OCI-LY1 (cell line): ENCODE measurements at regions not wholly inside any gene's neighbourhood (a gene's known extent, or its start where the extent isn't known, plus 50 kb on each side); places are given as distances from the start of the nearest gene placed in this dataset.

Experiments
- EZH2 ChIP-seq: fragments of 200-600 bp; sonication (generic), shearing (Covaris generic); IDR thresholded peaks from 2 replicates; pipeline ENCODE4 v1.8.0; 2017; ENCODE audit warnings: borderline replicate concordance, mixed run types, mild to moderate bottlenecking, antibody characterized with exemption, low read length, moderate library complexity, mixed read lengths
- TF ChIP-seq, protein P1 (sequence below): fragments of 200-600 bp; sonication (generic), shearing (Covaris generic); IDR thresholded peaks from 2 replicates; pipeline ENCODE4 v1.5.1; 2017; ENCODE audit warnings: mild to moderate bottlenecking, antibody characterized with exemption, low read length, moderate library complexity, mixed read lengths

DNA sequence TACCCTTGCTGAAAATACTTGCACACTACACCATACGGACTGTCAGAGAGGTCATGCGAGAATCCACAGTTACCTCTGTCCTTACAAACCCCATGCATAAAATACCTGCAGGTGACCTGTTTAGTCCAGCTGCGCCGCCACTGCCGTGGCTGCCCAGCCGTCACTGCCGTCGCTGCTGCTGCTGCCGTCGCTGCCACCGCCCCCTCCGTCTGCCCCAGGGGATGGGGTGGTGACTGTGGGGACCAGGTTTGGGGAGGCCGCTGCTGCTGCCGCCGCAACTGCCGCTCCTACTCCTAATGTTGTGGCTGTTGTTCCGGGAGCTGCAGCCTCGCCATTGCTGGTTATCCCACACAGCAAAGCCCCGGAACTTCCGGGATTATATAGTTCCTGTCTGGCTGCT is 141.8 kb upstream of the ZCCHC13 start:
- TF ChIP-seq, protein P1, sequence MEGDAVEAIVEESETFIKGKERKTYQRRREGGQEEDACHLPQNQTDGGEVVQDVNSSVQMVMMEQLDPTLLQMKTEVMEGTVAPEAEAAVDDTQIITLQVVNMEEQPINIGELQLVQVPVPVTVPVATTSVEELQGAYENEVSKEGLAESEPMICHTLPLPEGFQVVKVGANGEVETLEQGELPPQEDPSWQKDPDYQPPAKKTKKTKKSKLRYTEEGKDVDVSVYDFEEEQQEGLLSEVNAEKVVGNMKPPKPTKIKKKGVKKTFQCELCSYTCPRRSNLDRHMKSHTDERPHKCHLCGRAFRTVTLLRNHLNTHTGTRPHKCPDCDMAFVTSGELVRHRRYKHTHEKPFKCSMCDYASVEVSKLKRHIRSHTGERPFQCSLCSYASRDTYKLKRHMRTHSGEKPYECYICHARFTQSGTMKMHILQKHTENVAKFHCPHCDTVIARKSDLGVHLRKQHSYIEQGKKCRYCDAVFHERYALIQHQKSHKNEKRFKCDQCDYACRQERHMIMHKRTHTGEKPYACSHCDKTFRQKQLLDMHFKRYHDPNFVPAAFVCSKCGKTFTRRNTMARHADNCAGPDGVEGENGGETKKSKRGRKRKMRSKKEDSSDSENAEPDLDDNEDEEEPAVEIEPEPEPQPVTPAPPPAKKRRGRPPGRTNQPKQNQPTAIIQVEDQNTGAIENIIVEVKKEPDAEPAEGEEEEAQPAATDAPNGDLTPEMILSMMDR = no peak
- no peak for TF ChIP-seq EZH2
